ENCODE measurements at regions not wholly inside any gene's neighbourhood (a gene's known extent, or its start where the extent isn't known, plus 50 kb on each side); places are given as distances from the start of the nearest gene placed in this dataset.
A peak's percentile ranks its signal among the peaks of the same experiment; 100 is the strongest.
"Not testable (repeated sequence)": the region's sequence is repeated elsewhere in the genome, so short reads cannot be mapped to it uniquely, and the experiment has no call there.

DNA sequence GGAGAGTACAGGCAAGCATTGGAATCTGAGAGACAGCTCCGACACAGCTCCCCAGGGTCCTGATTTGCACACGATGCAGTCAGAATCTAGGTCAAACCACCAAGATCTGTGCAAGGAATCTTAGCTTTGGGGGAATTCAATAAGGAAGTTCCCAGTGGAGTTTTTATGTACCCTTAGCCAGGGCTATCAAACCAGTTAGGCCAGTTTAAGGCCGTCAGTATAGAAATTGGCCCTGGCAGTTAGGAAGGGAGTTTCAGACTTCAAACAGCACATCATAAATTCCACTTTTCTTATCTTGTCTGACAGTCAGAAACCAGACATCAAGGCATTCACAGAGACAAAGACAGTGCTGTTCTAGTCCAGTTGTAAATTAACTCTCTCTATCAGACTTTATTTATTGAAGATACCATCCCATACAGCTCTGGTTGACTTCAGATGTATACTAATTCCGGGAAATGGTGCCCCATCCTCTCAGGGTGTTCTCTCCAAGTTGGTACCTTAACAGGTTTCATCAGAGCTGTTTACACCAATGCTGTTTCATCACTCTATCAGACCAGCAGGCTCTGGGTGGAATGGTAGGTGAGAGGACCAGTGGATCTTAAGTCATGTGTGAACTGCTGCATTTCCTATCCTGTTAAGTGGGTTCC lies 157.5 kb upstream of the ATF7IP start:
- ATAC-seq (no peak), DNase-seq (ENCODE audit: low spot score) (no peak)

DNA sequence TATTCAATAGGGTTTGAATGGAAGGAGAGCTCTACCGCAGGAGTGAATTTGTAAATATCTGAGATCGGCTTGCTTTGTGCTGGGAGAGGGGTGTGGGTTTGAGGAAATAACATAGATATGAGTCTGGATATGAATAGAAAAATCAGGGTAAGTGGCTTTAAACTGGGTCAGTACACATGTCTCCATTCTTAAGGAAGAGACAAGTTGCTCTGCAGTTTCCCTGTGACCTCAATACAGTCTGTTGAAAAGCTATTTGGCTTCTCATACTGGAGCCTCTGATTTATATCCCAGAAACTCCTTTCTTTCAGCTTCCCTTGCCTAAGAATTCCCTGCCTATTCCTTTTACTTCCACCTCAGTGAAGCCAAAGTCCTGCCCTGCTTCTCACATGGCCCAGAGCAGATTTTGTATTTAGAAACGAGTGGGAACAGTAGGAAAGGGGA lies 153.5 kb upstream of the ATF7IP start:
- no peak for DNase-seq (ENCODE audit: low spot score)
- peak; percentile 19 for ATAC-seq

DNA sequence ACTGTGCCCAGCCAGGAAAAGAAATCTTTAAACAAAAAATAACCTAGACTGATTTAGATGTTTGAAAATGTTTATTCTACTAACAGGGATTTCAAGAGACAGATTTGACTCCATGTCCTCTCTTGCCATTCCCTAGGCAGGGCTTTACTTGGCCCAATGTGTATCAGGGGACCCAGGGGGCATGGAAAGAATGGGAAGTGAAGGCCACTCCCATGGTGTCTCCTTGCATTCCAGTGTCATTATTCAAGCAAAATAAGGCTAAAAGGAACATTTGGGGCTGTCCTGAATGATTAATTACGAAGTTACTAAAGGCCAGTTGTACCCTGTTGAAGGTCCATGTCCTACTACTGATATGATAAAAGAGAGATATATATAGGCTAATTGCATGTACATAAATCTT lies 151.9 kb upstream of the ATF7IP start:
- no peak for ATAC-seq
- no peak for DNase-seq (ENCODE audit: low spot score)

DNA sequence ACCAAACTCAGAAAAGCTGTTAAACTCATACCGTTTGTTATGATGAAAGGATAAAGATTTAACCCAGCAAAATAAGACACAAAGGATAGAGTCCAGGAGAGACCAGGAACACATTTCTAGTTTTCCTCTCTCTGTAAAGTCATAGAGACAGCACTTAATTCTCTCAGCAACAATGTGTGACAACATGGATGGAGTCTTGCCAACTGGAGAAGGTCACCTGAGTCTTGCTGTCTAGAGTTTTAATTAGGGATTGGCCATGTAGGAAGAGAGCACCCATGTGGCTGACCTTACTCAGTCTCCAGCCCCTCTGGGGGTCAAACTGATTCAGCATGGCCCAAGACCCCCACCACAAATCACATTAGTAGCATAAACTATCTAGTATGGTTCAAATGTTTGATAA lies 151.0 kb upstream of the ATF7IP start:
- DNase-seq (ENCODE audit: low spot score) (no peak), ATAC-seq (peak; percentile 45)

DNA sequence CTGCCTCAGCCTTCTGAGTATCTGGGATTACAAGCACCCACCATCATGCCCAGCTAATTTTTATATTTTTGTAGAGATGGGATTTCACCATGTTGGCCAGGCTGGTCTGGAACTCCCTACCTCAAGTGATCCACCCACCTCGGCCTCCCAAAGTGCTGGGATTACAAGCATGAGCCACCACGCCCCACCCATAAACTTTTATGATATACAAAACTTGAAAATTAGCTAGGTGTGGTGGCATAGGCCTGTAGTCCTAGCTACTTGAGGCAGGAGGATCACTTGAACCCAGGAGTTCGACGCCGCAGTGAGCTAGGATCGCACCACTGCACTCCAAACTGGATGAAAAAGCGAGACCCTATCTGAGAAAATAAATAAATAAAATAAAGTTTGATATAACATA lies 149.5 kb upstream of the ATF7IP start:
- DNase-seq (ENCODE audit: low spot score) = not testable (repeated sequence)

DNA sequence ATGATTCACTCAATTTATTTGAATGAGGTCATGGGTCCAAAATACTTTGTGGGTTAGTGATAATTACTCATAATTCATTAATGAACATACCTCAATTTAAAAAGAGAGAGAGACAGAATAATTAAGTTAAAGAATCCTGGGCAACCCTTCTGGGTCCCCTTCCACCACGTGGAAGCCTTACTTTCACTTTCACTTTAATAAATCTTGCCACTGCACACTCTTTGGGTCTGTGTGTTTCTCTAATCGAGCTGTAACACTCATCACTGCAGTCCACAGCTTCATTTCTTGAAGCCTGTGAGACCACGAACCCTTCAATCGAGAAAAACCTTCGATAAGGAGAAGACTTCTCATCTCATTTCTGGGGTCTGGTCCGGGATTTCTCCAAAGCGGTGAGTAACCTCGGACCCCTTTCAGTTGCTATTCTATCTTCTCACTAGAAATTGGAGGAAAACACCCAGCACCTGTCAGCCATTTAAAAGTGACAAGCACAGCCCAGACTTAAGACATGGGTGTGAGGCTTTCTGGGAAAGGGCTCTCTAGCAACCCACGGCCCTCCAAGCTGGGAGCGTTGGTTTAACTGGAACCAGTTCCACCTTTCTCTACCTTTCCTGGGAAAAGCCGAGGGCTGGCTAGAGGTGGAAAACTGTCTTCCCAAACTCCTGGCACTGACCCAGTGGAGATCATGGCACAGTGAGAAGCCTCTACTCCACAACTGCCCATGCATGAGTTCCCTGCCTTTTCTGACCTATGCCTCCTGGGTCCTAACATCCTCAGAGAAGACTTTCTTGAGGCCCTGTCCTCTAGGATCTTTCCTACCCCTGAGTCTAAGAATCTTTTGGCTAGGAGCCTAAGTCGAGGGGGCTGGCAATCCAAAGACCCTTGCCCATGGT lies 148.8 kb upstream of the ATF7IP start:
- no peak for DNase-seq (ENCODE audit: low spot score)
- ATAC-seq = peak; percentile 68

More for the DNA sequence above, 149.5 kb upstream of the ATF7IP start:
- ATAC-seq = not testable (repeated sequence)

DNA sequence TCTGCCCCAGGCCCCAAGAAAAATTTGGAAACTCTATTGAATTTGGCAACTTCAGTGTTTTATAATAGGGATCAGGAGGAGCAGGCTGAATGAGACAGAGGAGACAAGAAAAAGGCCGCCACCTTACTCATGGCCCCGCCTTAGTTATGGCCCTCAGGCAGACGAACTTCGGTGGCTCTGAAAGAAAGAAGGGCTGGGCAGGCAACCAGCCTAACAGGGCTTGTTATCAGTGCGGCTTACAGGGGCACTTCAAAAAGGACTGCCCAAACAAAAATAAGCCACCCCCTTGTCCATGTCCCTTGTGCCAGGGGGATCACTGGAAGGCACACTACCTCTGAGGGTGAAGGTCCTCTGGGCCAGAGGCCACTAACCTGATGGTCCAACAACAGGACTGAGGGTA lies 146.3 kb upstream of the ATF7IP start:
- ATAC-seq = no peak

DNA sequence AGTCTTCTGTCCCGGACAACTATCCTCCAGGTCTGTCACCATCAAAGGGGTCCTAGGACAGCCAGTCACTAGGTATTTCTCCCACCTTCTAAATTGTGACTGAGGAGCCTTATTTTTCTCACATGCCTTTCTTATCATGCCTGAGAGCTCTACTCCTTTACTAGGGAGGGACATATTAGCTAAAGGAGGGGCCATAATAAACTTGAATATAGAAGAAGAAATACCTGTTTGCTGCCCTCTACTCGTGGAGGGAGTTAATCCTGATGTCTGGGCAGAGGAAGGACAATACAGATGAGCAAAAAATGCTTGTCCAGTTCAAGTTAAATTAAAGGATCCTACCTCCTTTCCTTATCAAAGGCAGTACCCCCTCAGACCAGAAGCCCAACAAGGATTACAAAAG lies 145.8 kb upstream of the ATF7IP start:
- ATAC-seq; DNase-seq (ENCODE audit: low spot score): not testable (repeated sequence)

More for the DNA sequence above, 146.3 kb upstream of the ATF7IP start:
- DNase-seq (ENCODE audit: low spot score) = no peak

DNA sequence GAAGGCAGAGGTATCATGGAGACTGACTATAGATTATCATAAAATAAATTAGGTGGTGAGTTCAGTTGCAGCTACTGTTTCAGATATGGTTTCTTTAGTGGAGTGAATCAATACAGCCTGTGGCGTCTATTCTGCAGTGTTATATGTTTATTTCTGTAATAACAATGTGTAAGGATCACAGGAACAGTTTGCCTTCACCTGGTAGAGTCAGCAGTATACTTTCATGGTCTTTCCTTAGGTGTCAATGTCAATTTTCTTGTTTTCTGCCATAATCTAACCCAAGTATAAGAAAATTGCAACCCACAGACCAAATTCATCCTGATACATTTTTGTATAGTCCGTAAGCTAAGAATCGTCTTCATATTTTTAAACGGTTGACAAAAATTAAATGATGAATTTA lies 140.4 kb upstream of the ATF7IP start:
- DNase-seq (ENCODE audit: low spot score) (no peak), ATAC-seq (no peak)

DNA sequence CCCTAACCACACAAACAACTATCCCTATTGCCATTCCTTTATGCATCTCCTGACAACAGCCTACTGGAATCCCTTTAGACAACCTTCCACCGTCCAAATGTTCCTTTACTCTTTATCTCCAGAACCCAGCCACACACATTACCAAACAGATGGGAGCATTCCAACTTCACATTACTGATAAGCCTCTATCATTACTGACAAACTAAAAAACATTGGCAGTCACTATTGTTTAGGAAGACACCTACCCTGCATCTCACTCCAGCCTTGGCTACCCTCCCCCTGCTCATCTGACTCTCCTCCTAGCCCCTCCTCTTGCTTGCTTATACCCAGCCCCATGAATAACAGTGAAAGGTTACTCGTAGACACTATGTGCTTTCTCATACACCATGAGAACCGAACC lies 130.3 kb upstream of the ATF7IP start:
- DNase-seq (ENCODE audit: low spot score); ATAC-seq: not testable (repeated sequence)

DNA sequence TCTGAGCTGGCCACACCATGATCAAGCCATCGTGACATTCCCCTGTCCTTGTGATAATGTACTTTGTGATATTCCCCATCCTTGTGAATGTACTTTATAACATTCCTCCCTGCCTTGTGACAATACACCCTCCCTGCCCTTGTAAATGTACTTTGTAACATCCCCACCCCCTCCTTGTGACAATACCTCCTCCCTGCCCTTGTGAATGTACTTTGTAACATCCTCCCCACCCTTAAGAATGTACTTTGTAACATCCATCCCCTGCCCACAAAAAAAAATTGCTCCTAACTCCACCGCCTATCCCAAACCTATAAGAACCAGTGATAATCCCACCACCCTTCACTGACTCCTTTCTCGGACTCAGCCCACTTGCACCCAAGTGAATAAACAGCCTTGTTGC lies 128.8 kb upstream of the ATF7IP start:
- ATAC-seq; DNase-seq (ENCODE audit: low spot score): not testable (repeated sequence)

DNA sequence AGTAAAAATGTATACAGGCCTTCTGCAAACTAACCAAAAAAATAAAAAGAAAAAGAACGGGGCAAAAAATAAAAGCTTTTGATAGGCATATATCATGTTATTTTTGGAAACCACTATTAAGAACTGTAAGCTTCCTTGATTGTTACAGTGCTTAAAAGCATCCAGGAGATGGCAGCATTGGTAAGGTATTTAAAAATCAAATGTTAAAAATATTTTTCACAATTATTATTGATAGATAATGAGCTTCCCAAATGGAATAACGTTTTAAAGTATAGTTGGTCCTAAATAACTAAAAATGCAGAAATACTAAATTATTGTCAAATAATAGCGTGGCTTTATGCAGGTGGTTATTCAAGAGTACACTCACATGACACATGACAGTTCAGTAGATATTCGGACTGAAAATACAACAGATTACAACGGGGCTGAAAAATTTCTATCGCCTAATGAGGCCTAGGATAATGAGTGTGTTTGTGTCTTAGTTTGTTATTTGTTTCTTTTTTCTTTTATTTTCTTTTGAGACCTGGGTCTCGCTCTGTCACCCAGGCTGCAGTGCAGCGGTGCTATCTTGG lies 127.2 kb upstream of the ATF7IP start:
- peak; percentile 60 for ATAC-seq
- no peak for DNase-seq (ENCODE audit: low spot score)

DNA sequence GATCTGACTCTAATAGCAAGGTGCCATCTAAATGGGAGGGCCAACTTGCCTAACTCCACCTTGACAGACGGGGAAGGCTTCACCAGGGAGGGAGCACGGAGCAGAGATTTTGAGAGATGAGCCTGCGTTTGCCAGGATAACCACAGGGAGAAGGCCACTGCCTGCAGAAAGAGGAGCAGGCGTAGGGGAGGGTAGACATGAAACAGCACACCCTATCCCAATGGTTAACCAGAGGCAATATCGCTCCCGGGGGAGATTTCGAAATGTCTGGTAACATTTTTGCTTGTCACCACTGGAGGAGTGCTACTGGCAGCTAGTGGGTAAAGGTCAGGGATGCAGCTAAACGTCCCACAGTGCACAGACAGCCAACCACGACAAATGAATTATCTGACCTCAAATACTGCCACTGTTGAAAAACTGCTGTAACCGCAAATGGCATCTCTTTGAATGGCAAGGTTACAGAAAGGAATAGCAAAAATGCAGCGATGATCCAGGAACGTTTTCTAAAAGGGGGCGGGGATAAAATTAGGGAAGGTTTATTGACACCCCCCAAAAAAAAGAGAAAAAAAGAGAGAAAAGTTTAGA lies 126.0 kb upstream of the ATF7IP start:
- peak; percentile 97 for ATAC-seq
- DNase-seq (ENCODE audit: low spot score) = peak; percentile 89

DNA sequence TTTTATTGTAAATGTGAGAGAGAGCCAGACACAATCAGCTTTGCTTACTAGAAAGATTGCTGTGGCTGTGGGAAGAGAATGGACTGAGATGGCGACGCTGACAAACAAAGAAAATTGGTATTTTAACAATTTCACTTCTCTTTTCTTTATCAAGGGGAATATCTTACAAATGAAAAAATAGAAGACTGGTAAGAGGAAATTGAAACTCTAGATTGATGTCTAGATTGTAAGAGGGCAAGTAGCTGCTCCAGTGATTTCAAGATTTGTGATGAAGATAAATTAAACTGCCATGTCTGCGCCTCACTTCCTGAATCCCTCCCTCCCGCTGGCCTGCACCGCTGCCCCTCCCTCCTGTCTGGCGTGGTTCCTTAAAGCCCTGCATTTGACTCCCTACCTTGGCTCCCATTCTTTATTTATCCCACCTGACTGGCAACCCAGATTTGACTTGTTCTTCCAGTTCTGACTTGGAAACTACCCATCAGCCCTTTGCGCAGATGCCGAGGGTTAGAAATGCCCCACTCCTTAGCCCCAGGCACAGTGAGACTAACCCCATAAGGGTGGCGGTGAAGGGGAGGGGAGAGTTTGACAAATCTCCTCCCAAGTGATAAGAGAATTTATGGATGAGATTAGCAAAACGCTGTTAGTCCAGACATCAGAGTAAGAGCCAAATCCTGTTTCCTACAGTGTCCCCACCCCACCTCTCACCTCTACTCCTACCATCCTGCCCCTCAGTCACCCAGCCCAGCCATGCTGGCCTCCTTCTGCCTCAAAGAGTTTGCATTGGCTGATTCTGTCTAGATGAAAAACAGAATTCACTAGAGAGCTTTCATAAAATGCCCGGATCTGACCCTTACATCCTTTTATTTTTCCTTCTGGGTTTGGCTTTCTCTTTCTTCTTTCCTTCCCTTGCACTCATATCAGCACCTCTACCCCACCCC lies 125.3 kb upstream of the ATF7IP start:
- ATAC-seq (no peak), DNase-seq (ENCODE audit: low spot score) (no peak)

DNA sequence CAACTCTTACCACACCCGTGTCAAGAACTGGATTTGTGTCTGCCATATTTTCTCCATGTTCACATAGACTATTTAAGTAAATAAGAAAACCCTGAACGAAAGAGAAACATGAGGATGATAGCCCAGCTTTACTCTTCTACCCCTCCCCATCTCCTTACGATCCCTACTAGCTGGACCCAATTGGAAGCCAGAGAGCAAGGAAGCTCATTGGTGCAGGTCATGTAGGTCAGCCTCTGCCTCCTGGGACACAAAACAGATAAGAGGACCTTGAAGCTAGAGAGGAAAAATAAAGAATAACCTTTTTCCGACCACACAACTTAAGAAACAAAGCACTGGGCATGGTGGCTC lies 124.6 kb upstream of the ATF7IP start:
- DNase-seq (ENCODE audit: low spot score) (no peak), ATAC-seq (no peak)

DNA sequence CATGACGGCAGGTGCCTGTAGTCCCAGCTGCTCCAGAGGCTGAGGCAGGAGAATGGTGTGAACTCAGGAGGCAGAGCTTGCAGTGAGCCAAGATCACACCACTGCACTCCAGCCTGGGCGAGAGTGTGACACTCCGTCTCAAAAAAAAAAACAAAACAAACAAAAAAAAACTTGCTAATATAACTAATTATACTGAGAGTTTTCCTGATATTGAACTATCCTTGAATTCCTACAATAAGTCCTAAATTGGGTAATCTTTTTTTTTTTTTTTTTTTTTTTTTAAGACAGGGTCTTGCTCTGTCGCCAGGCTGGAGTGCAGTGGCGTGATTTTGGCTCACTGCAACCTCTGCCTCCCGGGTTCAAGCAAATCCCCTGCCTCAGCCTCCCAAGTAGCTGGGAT lies 122.7 kb upstream of the ATF7IP start:
- not testable (repeated sequence) for ATAC-seq; DNase-seq (ENCODE audit: low spot score)

DNA sequence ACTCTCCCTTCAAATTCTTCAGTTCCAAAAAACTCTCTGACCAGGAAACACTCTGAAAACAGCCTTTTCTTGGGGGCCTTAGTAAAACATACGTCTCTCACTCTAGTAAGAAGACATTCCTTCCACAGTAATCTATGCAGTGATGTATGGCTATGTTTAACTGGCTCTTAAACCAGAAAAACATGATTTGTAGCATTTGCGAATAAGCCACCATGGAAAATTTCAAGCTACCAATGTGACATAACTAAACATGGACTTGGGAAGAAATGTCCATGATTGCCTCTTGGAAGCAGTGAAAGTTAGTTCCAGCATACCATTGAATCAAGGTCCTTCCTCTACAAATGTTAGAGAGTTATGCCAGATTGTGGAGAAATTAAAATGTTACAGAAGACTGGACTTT lies 121.5 kb upstream of the ATF7IP start:
- ATAC-seq (no peak), DNase-seq (ENCODE audit: low spot score) (no peak)

DNA sequence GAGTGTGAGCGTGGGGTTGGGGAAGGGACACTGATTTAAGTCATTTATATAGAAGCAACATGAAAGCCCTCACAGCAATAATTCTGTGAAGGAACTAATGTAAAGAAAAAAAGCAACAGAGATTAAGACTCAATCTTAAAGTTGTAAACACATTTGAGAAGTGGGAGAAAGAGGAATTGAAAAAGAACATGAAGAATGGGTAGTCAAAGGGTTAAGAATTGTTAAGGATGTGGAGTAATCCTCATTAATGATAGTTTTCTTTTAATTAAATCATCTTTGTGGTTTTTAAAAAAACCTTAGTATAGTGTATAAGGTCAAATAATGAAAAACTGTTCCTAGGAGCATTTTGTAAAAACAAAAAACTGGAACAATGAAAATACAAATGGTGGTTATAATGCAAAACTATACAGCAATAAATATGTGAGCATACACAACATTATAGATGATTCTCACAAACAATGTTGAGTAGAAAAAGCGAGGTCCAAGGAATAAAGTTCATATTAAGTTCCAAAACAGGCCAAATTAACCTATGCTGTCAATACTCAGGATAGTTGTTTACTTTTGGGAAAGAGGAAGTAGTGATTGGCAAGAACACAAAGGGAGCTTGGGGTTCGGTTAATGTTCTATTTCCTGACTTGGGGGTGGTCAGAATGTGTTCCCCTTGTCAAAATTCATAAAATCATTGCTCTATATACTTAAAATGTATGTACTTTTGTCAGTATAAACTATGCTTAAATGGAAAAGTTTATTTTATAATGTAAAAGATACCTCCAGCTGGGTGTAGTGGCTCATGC lies 120.4 kb upstream of the ATF7IP start:
- DNase-seq (ENCODE audit: low spot score) (no peak), ATAC-seq (no peak)

DNA sequence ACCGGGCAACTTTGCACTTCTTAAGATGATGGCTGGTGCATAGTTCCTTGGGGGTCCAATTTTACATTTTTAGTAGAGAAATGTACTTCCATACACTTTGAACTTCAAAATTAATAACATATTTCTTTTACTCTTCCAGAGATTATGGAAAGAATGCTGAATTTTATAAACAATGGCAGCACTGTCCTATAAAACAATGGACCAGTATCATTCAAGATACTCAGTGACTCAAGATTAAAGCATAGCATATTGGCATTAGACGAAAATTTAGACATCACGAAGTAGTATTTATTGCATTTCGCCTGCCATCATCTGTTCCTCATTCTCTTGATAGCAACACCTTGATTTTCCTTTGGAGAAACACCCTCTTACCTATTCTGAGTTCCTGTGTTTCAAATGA lies 118.3 kb upstream of the ATF7IP start:
- ATAC-seq = no peak
- no peak for DNase-seq (ENCODE audit: low spot score)

DNA sequence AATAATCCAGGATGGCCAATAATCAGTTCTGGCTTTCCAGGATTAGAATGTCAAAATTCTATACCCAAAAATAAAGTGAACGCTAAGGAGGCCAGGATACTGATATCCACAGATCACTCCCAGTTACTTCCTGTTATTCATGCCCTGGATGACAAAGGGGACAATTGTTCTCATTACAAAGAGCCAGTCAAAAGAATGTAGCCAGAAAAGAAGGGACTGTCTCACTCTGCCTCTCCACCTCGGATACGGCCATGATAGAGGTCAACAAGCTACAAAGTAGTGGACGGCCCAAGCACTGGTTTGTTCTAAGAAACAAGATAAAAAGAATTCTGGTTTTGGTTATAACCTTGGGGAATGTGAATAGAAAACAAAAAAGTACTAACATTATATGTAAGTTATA lies 116.1 kb upstream of the ATF7IP start:
- DNase-seq (ENCODE audit: low spot score) (no peak), ATAC-seq (peak; percentile 37)
